MM.1S (cell line): ENCODE measurements at regions not wholly inside any gene's neighbourhood (a gene's known extent, or its start where the extent isn't known, plus 50 kb on each side); places are given as distances from the start of the nearest gene placed in this dataset.

Experiments used
- EZH2 ChIP-seq: fragments of 300-600 bp; sonication (generic); optimal IDR thresholded peaks from 2 replicates; pipeline ENCODE3; 2017; ENCODE audit warnings: low read depth, mild to moderate bottlenecking, antibody characterized with exemption, low read length, mixed read lengths
- EZH2phosphoT487 ChIP-seq: fragments of 300-600 bp; sonication (generic); IDR thresholded peaks from 2 replicates; pipeline ENCODE4 v1.6.1; 2018; ENCODE audit warnings: antibody characterized with exemption, low read length
- TF ChIP-seq, protein P1 (sequence below): fragments of 300-600 bp; sonication (generic); IDR thresholded peaks from 2 replicates; pipeline ENCODE4 v1.5.1; 2016; ENCODE audit warnings: antibody characterized with exemption, low read length, mixed read lengths

DNA sequence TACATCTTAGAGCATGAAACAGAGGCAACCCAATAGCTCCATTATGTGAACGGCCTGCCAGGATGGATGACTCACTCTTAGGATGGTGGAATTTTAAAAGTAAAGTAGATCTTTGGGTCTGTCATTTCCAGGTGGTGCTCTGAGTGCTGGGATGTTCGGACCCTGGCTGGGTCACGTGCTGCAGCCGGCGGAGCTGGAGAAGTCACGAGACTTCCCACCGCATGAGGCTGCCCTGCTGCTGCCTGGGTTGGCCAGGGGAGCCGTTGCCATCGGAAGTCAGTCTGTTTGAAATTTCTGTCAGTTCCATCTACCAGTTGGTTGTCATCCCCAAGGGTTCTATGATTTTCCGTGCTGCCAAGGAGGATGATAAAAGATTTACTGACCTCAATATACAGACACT lies 93.3 kb upstream of the ALKAL2 start:
- TF ChIP-seq, protein P1, sequence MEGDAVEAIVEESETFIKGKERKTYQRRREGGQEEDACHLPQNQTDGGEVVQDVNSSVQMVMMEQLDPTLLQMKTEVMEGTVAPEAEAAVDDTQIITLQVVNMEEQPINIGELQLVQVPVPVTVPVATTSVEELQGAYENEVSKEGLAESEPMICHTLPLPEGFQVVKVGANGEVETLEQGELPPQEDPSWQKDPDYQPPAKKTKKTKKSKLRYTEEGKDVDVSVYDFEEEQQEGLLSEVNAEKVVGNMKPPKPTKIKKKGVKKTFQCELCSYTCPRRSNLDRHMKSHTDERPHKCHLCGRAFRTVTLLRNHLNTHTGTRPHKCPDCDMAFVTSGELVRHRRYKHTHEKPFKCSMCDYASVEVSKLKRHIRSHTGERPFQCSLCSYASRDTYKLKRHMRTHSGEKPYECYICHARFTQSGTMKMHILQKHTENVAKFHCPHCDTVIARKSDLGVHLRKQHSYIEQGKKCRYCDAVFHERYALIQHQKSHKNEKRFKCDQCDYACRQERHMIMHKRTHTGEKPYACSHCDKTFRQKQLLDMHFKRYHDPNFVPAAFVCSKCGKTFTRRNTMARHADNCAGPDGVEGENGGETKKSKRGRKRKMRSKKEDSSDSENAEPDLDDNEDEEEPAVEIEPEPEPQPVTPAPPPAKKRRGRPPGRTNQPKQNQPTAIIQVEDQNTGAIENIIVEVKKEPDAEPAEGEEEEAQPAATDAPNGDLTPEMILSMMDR = no peak
- TF ChIP-seq EZH2 = no peak
- TF ChIP-seq EZH2phosphoT487 = no peak
